HG03469 (cell line): ENCODE measurements at regions not wholly inside any gene's neighbourhood (a gene's known extent, or its start where the extent isn't known, plus 50 kb on each side); places are given as distances from the start of the nearest gene placed in this dataset.

ENCODE experiments used
- ATAC-seq: cut with Tn5 transposase; IDR thresholded peaks from one replicate; pipeline ENCODE4 v1.9.1; 2021; ENCODE audit warnings: mild to moderate bottlenecking, moderate library complexity, moderate number of reproducible peaks; ENCODE audit not compliant: unreplicated experiment

- ATAC-seq = no peak
Measured at GRCh38 chr18:25727281-25727985, 363.0 kb downstream of the SS18 start.

- no peak for ATAC-seq
Measured at GRCh38 chr18:25726298-25726697, 364.1 kb downstream of the SS18 start.

DNA sequence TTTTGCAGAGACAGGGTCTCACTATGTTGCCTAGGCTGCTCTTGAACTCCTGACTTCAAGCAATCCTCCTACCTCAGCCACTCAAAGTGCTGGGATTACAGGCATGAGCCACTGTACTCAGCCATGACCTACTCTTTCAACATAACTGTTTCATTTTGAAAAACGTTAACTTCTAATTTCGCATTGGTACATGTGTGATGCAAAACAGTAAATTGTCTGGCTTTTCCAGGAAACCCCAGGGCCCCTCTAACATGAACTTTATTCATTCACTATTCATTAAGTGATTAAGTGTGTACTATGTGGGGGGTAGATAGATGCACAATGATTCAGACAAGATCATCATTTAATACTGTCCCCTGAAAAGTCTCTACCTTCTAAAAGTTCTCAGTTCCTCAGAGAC, 364.9 kb downstream of the SS18 start:
- ATAC-seq = no peak

DNA sequence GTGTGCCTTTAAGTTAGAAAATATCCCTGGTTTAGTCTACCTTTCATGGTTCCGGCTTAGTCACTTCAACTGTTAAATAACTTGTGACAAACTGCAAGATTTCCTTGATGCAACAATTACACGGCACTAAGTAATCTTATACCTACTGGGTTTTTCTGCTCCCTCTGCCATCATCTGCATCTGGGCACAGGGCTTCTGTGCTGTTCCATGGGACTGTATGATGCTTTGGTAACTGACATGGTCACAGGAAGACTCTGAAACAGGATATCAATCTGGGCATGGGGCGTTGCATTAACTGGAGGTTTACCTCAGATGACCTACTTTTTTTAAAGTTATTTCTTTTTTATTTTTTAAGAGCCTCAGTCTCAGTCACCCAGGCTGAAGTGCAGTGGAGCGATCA, 365.4 kb downstream of the SS18 start:
- no peak for ATAC-seq

GRCh38 chr18:25724121-25724520, 366.3 kb downstream of the SS18 start:
- ATAC-seq = no peak

DNA sequence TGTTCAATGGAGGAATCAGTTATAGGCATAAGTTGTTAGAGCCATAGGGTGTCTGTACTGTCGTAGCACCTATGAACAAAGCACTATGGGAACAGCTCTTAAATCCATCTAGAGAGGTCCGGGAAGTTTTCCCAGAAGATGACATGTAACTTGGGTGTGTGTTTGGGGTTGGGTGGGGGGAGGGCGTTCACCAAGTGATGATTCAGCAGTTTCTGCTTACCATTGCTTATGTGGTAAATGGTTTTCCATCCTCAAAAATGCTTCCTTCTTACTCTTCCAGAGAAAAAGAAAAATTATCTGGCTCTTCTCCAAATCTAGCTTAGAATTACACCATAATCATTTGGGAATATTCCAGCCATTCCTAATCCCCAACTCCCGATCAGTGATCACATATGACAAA, 361.1 kb upstream of the ZNF521 start:
- no peak for ATAC-seq

DNA sequence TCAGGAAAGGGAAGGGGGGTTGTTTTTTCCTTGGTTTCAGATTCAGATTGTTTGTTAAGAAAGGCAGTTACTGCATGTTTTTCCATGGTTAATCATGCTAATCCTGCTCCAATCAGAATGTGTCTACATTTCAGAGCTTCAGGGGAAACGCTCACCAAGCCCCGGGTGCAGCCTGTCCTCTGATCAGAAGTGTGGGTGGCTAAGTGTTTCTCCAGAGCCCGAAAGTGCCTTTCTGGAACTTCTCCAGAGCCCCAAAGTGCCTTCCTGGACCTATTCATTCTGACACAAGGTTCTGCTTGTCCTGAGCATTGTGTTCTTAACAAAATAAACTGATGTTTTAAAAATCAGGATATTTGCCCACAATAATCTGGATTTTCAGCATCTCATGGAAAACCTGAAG, 359.0 kb upstream of the ZNF521 start:
- no peak for ATAC-seq

- ATAC-seq = no peak
Measured at GRCh38 chr18:25705650-25706049, 353.7 kb upstream of the ZNF521 start.

- ATAC-seq = no peak
Measured at GRCh38 chr18:25704494-25704893, 352.5 kb upstream of the ZNF521 start.

GRCh38 chr18:25704071-25704470, 352.1 kb upstream of the ZNF521 start:
- ATAC-seq = no peak

GRCh38 chr18:25701821-25702220, 349.9 kb upstream of the ZNF521 start:
- ATAC-seq = no peak

- no peak for ATAC-seq
Measured at GRCh38 chr18:25686960-25687500, 335.1 kb upstream of the ZNF521 start.

GRCh38 chr18:25685088-25685487, 333.1 kb upstream of the ZNF521 start:
- no peak for ATAC-seq

DNA sequence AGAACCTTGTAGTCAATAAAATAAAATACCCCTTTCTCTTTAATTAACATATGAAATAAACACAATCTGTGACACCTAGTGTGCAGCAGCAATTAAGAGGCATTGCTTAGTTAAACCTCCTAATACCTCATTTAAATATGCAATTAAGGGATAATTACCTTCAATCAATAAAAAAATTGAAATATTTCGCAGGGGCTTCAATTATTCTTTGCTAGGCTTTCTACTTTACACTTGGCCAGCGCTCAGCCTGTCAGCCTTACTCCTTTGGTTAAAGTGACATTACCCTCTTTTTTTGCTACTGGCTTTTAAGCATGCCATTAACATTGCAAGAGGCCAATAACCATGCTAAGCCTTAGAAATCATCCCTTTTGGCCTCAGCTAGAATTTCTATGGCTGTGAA, 327.5 kb upstream of the ZNF521 start:
- ATAC-seq = no peak

DNA sequence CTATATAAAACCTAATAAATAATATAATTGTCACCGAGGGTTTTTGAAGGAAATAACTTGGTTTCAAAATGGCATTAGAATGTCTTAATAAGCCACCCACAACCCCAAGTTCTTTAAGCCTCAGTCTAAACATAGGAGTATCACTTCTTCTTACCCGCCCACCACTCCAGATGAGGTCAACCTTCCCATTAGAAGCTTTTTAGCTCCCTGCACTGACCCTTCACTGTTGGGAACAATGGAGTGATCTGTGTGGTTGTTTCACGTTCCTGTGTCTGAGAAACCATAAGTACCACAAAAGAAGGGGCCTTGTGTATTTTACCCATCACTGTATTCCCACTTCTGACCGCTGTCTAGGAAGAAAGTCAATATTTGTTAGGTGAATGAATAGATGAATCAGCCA, 326.3 kb upstream of the ZNF521 start:
- ATAC-seq = no peak

GRCh38 chr18:25675123-25675850, 323.3 kb upstream of the ZNF521 start:
- no peak for ATAC-seq

DNA sequence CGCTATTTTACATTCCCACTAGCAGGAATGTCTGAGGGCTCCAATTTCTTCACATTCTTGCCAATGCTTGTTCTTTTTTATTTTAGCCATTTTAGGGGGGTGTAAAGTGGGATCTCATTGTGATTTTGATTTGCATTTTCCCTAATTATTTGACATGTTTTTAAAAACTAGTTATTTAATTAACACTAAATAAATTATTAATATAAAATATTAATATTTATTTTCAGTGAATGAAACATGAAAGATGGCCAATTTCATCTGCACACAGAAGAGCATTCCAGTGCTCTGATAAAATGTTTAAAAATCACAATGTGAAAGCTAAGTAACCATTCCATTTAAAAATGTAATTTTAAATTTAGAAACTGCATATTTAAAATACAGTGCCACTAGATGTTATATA, 322.2 kb upstream of the ZNF521 start:
- no peak for ATAC-seq

- no peak for ATAC-seq
Measured at GRCh38 chr18:25672490-25672889, 320.5 kb upstream of the ZNF521 start.

DNA sequence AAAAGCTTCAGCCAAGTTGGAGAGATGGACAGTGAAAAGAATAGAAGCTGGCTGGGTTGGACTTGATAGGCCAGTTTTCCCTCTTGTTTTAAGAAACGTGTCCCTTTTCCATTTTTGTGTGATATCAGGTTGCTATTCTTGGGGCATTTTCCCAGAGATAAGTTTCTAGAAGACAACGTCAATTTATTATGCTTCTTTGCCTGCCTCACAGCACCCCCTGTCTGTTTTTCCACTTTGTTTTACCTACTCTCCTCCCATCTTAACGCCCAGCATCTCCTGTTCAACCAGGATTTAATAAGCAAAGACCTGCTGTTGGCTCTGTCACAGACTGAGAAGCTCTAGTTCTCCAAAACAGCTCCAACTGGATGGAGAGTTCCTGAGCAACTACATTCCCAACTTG, 317.8 kb upstream of the ZNF521 start:
- ATAC-seq = no peak

GRCh38 chr18:25662272-25662671, 310.3 kb upstream of the ZNF521 start:
- no peak for ATAC-seq

- ATAC-seq = no peak
Measured at GRCh38 chr18:25661831-25662230, 309.9 kb upstream of the ZNF521 start.

DNA sequence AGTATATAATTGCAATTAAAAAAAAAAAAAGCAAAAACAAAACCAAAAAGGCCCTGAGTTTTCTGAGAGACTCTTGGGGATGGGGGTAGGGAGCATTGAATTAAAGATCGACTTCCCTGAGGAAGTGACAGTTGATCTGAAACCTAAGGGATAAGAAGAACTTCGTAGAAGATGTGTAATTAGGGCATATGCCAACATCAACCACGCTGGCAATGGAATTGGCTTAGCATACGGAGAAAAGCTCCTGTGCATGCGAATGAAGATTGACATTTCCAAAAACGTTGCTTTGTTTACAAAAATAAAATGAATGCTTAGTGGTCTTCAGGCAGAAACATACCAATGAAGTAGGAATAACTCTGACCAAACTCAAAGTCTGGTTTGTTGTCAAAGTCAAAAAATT, 307.6 kb upstream of the ZNF521 start:
- ATAC-seq = no peak
